ENCODE measurements at regions not wholly inside any gene's neighbourhood (a gene's known extent, or its start where the extent isn't known, plus 50 kb on each side); places are given as distances from the start of the nearest gene placed in this dataset.

- no peaks in the 10 kb centered on the region for H3K27me3 ChIP-seq (ENCODE audit: control insufficient read depth, insufficient read depth, low read length)
- no peak for DNase-seq (ENCODE audit: low read depth)
- ChIA-PET POLR2A (no interaction called here), CTCF (no interaction called here)
- TF ChIP-seq, protein P1, sequence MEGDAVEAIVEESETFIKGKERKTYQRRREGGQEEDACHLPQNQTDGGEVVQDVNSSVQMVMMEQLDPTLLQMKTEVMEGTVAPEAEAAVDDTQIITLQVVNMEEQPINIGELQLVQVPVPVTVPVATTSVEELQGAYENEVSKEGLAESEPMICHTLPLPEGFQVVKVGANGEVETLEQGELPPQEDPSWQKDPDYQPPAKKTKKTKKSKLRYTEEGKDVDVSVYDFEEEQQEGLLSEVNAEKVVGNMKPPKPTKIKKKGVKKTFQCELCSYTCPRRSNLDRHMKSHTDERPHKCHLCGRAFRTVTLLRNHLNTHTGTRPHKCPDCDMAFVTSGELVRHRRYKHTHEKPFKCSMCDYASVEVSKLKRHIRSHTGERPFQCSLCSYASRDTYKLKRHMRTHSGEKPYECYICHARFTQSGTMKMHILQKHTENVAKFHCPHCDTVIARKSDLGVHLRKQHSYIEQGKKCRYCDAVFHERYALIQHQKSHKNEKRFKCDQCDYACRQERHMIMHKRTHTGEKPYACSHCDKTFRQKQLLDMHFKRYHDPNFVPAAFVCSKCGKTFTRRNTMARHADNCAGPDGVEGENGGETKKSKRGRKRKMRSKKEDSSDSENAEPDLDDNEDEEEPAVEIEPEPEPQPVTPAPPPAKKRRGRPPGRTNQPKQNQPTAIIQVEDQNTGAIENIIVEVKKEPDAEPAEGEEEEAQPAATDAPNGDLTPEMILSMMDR (IDR thresholded peaks at IDR 0.05; ENCODE audit: insufficient read depth, low read depth, low read length), result no peak
- no peaks in the 10 kb centered on the region for H3K36me3 ChIP-seq (ENCODE audit: control insufficient read depth, insufficient read depth, low read length)
- H3K4me3 ChIP-seq (ENCODE audit: low read depth, low read length), result no peak overlapping the region
These were observed 624.4 kb downstream of the PSAT1 start for GRCh38 chr9:78921341-78921740.

DNA sequence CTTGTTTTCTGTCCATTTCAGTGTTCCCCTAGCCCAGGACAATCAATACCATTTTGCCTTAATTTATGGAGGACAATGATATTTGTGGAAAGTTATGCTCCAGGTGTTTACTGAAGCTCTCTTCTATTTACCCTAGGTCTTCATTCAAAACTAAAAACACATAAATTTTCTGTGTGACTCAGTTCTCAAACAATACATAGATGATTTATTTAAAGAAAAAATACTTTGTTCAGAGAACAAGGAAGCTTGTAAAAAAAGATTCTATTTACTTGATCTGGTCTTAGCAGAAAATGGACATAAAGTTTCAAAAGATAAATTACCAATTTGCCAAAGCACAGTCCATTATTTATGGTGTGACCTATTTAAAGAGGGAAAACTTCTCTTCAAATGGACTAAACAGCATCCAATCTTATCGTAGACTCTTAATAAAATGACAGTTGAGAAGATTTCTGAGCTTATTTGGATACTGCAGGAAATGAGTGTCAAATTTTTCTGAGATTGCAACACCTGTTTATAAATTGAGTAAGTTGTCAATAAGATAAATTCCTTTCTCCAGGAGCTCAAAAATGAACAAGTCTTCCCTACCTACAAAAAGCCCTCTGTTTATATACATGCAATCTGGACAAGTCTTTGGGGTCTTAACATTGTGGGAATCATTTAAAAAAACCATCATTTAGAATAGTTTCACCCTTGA, 627.2 kb downstream of the PSAT1 start:
- CTCF ChIA-PET, result no interaction called here
- no peaks in the 10 kb centered on the region for H3K36me3 ChIP-seq (ENCODE audit: control insufficient read depth, insufficient read depth, low read length)
- POLR2A ChIA-PET, result no interaction called here
- no peak for DNase-seq (ENCODE audit: low read depth)
- H3K27me3 ChIP-seq (ENCODE audit: control insufficient read depth, insufficient read depth, low read length), result no peaks in the 10 kb centered on the region
- TF ChIP-seq, protein P1 (IDR thresholded peaks at IDR 0.05; ENCODE audit: insufficient read depth, low read depth, low read length), result no peak
- H3K4me3 ChIP-seq (ENCODE audit: low read depth, low read length), result no peak overlapping the region

DNA sequence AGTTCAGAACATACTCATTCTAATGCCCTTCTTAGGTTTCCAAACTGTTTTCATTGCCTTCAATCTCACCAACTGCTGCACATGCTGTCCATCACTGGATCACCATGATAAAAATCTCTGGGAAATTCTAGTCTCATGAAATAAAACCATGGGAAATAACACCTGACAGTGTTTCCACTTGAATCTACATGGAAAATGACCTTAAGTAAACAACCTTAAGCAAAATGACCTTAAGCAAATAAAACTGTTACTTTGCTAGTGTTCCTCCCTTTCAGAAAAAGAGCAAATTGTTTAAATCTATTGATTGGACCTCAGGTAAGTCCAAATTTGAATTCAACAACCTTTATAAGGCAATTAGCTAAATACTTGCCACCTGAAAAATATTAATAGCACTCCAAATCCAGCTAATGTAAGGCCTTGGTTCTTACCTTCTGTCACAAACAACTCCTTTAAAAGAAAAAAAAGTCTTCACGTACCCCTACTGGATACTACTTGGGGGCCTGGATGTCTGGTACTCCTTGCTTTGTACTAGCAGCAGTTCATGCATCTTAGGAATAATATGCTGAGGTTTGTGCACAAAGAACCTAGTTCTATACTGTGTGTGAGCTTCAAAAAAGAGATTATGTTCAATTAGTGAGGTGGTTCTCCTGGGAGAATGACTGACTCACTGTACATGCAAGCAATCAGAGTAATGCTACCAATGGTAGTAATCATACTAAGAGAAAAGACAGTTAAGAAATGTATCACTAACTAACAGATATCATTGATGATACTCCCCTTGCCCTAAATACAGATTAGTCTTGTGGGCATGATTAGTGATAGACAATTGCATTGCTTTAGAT, 630.4 kb downstream of the PSAT1 start:
- Histone ChIP-seq H3K36me3 (ENCODE audit: control insufficient read depth, insufficient read depth, low read length) (no peaks in the 10 kb centered on the region), H3K4me3 (ENCODE audit: low read depth, low read length) (no peak overlapping the region), H3K27me3 (ENCODE audit: control insufficient read depth, insufficient read depth, low read length) (no peaks in the 10 kb centered on the region)
- TF ChIP-seq, protein P1 (IDR thresholded peaks at IDR 0.05; ENCODE audit: insufficient read depth, low read depth, low read length), result no peak
- ChIA-PET CTCF (no interaction called here), POLR2A (no interaction called here)
- no peak for DNase-seq (ENCODE audit: low read depth)

- Histone ChIP-seq H3K27me3 (ENCODE audit: control insufficient read depth, insufficient read depth, low read length) (no peaks in the 10 kb centered on the region), H3K36me3 (ENCODE audit: control insufficient read depth, insufficient read depth, low read length) (no peaks in the 10 kb centered on the region), H3K4me3 (ENCODE audit: low read depth, low read length) (no peak overlapping the region)
- DNase-seq (ENCODE audit: low read depth), result no peak
- TF ChIP-seq, protein P1 (IDR thresholded peaks at IDR 0.05; ENCODE audit: insufficient read depth, low read depth, low read length), result no peak
- ChIA-PET CTCF (no interaction called here), POLR2A (no interaction called here)
These were observed 631.9 kb downstream of the PSAT1 start for GRCh38 chr9:78928625-78929405.

DNA sequence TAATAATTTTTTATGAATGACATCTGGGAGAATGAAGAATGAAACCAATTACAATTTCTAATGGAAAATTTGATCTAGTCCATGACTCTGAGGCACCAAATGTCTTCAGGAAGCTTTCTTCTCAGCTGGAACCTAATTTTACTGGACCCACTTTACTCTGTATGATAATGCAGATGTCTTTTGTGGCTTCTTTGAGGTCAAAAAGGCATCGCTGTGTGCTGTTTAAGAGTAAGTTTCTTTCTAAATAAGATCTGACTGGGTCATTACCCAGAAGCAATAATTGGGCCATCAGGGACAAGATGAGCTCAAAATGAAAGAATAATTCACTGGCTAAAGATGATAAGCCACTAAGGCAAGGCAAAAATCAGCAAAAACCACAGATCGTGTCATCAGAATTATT, 633.4 kb downstream of the PSAT1 start:
- H3K27me3 ChIP-seq (ENCODE audit: control insufficient read depth, insufficient read depth, low read length), result no peaks in the 10 kb centered on the region
- H3K36me3 ChIP-seq (ENCODE audit: control insufficient read depth, insufficient read depth, low read length), result no peaks in the 10 kb centered on the region
- POLR2A ChIA-PET, result no interaction called here
- TF ChIP-seq, protein P1 (IDR thresholded peaks at IDR 0.05; ENCODE audit: insufficient read depth, low read depth, low read length), result no peak
- CTCF ChIA-PET, result no interaction called here
- H3K4me3 ChIP-seq (ENCODE audit: low read depth, low read length), result no peak overlapping the region
- no peak for DNase-seq (ENCODE audit: low read depth)

Measured in BJ (cell line).